NB4 (cell line): ENCODE measurements at regions not wholly inside any gene's neighbourhood (a gene's known extent, or its start where the extent isn't known, plus 50 kb on each side); places are given as distances from the start of the nearest gene placed in this dataset.

Source experiments
- DNase-seq: peaks from one replicate; pipeline ENCODE4 v3.0.0; 2010; ENCODE audit warnings: low read depth
- H3K4me3 ChIP-seq: one replicate; pipeline ENCODE4 v1.5.1; 2011; ENCODE audit warnings: mild to moderate bottlenecking, low read depth, low read length, moderate library complexity
- CTCF ChIP-seq: IDR thresholded peaks from one replicate; pipeline ENCODE4 v1.5.1; 2012; ENCODE audit warnings: low read depth, low read length
- MAX ChIP-seq: IDR thresholded peaks from 2 replicates; pipeline ENCODE4 v1.6.1; 2011; ENCODE audit warnings: low read depth, low read length
- MYC ChIP-seq: IDR thresholded peaks from 2 replicates; pipeline ENCODE4 v1.6.1; 2011; ENCODE audit warnings: low read depth, low read length
- POLR2A ChIP-seq: IDR thresholded peaks from 2 replicates; pipeline ENCODE4 v1.6.1; 2011; ENCODE audit warnings: mild to moderate bottlenecking; ENCODE audit not compliant: insufficient read length; ENCODE audit errors: extremely low read depth

- no peak overlapping the region for H3K4me3 ChIP-seq
- no peak for DNase-seq
- TF ChIP-seq CTCF (no peak), MYC (no peak), MAX (no peak), POLR2A (no peak)
These were observed 945.4 kb downstream of the SI start for GRCh38 chr3:164132878-164133277.

- H3K4me3 ChIP-seq: no peak overlapping the region
- no peak for DNase-seq
- no peak for TF ChIP-seq CTCF
These were observed 964.6 kb downstream of the SI start for GRCh38 chr3:164113371-164114332.

GRCh38 chr3:164096352-164096751, 981.9 kb downstream of the SI start:
- H3K4me3 ChIP-seq: no peak overlapping the region
- no peak for DNase-seq
- TF ChIP-seq MYC (no peak), MAX (no peak), CTCF (no peak), POLR2A (no peak)

- no peak for TF ChIP-seq CTCF
- no peak for TF ChIP-seq POLR2A
- no peak for TF ChIP-seq MAX
- TF ChIP-seq MYC: no peak
- DNase-seq: no peak
- H3K4me3 ChIP-seq: no peak overlapping the region
These were observed 982.3 kb downstream of the SI start for GRCh38 chr3:164095949-164096348.

- TF ChIP-seq POLR2A (no peak), MYC (no peak), CTCF (no peak), MAX (no peak)
- DNase-seq: no peak
- H3K4me3 ChIP-seq: no peak overlapping the region
These were observed 983.0 kb downstream of the SI start for GRCh38 chr3:164095279-164095678.

- H3K4me3 ChIP-seq: no peak overlapping the region
- no peak for TF ChIP-seq POLR2A
- TF ChIP-seq MYC: no peak
- TF ChIP-seq MAX: no peak
- no peak for TF ChIP-seq CTCF
- DNase-seq: no peak
These were observed 983.8 kb downstream of the SI start for GRCh38 chr3:164094546-164094945.
